Natural killer cell (primary cell): ENCODE measurements at regions not wholly inside any gene's neighbourhood (a gene's known extent, or its start where the extent isn't known, plus 50 kb on each side); places are given as distances from the start of the nearest gene placed in this dataset.

Source experiments
- ATAC-seq, 3 donors: fragments of 150-1000 bp in 2 of 3; fragments of 200-7000 bp in 1 of 3; cut with Tn5 transposase; 1 replicate in 1 of 3; 2 replicates in 2 of 3; pipeline ENCODE4 v1.10.0; 2021; ENCODE audit warnings: mild to moderate bottlenecking in 2 of 3, moderate library complexity in 2 of 3
- DNase-seq, 2 donors: peaks; one replicate each; pipeline versions ENCODE4 v3.0.0 to v3.0.0-alpha.2; 2013 to 2021; ENCODE audit warnings: mixed read lengths in 1 of 2
- H3K27ac ChIP-seq: one replicate; pipeline ENCODE4 v1.5.1; 2013; ENCODE audit warnings: mild to moderate bottlenecking, low read length
- H3K27me3 ChIP-seq: one replicate; pipeline ENCODE4 v1.6.1; 2013; ENCODE audit warnings: low read length; ENCODE audit not compliant: control insufficient read depth, insufficient read depth
- H3K36me3 ChIP-seq: one replicate; pipeline ENCODE4 v1.6.1; 2013; ENCODE audit warnings: low read length; ENCODE audit not compliant: control insufficient read depth, insufficient read depth
- H3K4me1 ChIP-seq: one replicate; pipeline ENCODE4 v1.6.1; 2013; ENCODE audit warnings: low read length; ENCODE audit not compliant: control insufficient read depth, insufficient read depth
- H3K4me3 ChIP-seq: one replicate; pipeline ENCODE4 v1.5.1; 2013; ENCODE audit warnings: low read length
- H3K9me3 ChIP-seq: one replicate; pipeline ENCODE4 v1.6.1; 2013; ENCODE audit warnings: low read length; ENCODE audit not compliant: control insufficient read depth, insufficient read depth
- H3K27ac Mint-ChIP-seq, 2 donors: one replicate each; pipeline ENCODE4 v1.8.0; 2022; ENCODE audit warnings: mild to moderate bottlenecking in 2 of 2, mixed read lengths in 2 of 2, moderate library complexity in 1 of 2
- H3K27me3 Mint-ChIP-seq, 2 donors: one replicate each; pipeline ENCODE4 v1.8.0; 2022; ENCODE audit warnings: low read depth in 2 of 2, mixed read lengths in 2 of 2
- H3K36me3 Mint-ChIP-seq: one replicate; pipeline ENCODE4 v1.8.0; 2022; ENCODE audit warnings: mixed read lengths
- H3K4me1 Mint-ChIP-seq, 2 donors: one replicate each; pipeline ENCODE4 v1.8.0; 2022; ENCODE audit warnings: mixed read lengths in 2 of 2
- H3K4me3 Mint-ChIP-seq: one replicate; pipeline ENCODE4 v1.8.0; 2022; ENCODE audit warnings: mild to moderate bottlenecking, moderate library complexity, mixed read lengths
- H3K9me3 Mint-ChIP-seq, 2 donors: one replicate each; pipeline ENCODE4 v1.8.0; 2022; ENCODE audit warnings: mixed read lengths in 2 of 2
- WGBS: methylation state at CpG from one replicate; pipeline ENCODE4 v1.1.7; 2013; ENCODE audit warnings: missing lambda C conversion rate; ENCODE audit not compliant: insufficient coverage; 5-methylcytosine and 5-hydroxymethylcytosine counted together
- intact Hi-C: fragments of 100-400 bp; cut with micrococcal nuclease; formaldehyde crosslinking; loops from one replicate; pipeline ENCODE4 v1.14.2; 2022
- TF ChIP-seq, protein P1 (sequence below): fragments of 200-600 bp; IDR thresholded peaks from one replicate; pipeline ENCODE4 v1.8.0; 2022; ENCODE audit warnings: antibody characterized with exemption

GRCh38 chr10:128979405-128979804 lies 487.6 kb upstream of the MGMT start:
- Histone ChIP-seq H3K9me3 (no peaks in the 10 kb centered on the region), H3K36me3 (no peaks in the 10 kb centered on the region), H3K4me3 (no peak overlapping the region), H3K27me3 (no peaks in the 10 kb centered on the region), H3K27ac (no peak overlapping the region), H3K4me1 (no peaks in the 10 kb centered on the region)
- intact Hi-C loops = no loop called here
- WGBS = 89% methylated on average over 4 of the region's 4 CpGs
- H3K4me1 Mint-ChIP-seq = no peaks in the 10 kb centered on the region
- ATAC-seq = no peak
- H3K36me3 Mint-ChIP-seq = no peaks in the 10 kb centered on the region
- no peak overlapping the region for H3K27ac Mint-ChIP-seq
- no peaks in the 10 kb centered on the region for H3K9me3 Mint-ChIP-seq
- DNase-seq = no peak
- no peak overlapping the region for H3K4me3 Mint-ChIP-seq
- no peaks in the 10 kb centered on the region for H3K27me3 Mint-ChIP-seq
- TF ChIP-seq, protein P1, sequence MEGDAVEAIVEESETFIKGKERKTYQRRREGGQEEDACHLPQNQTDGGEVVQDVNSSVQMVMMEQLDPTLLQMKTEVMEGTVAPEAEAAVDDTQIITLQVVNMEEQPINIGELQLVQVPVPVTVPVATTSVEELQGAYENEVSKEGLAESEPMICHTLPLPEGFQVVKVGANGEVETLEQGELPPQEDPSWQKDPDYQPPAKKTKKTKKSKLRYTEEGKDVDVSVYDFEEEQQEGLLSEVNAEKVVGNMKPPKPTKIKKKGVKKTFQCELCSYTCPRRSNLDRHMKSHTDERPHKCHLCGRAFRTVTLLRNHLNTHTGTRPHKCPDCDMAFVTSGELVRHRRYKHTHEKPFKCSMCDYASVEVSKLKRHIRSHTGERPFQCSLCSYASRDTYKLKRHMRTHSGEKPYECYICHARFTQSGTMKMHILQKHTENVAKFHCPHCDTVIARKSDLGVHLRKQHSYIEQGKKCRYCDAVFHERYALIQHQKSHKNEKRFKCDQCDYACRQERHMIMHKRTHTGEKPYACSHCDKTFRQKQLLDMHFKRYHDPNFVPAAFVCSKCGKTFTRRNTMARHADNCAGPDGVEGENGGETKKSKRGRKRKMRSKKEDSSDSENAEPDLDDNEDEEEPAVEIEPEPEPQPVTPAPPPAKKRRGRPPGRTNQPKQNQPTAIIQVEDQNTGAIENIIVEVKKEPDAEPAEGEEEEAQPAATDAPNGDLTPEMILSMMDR = no peak

GRCh38 chr10:128981251-128981650 lies 485.8 kb upstream of the MGMT start:
- H3K4me1 Mint-ChIP-seq = no peaks in the 10 kb centered on the region
- no peak for ATAC-seq
- 73% methylated on average over 6 of the region's 6 CpGs for whole genome bisulfite sequencing

GRCh38 chr10:128981881-128982615 lies 485.0 kb upstream of the MGMT start:
- no peaks in the 10 kb centered on the region for H3K9me3 ChIP-seq
- Mint-ChIP-seq H3K27me3 (no peaks in the 10 kb centered on the region), H3K9me3 (no peaks in the 10 kb centered on the region)

More at GRCh38 chr10:128981251-128981650, 485.8 kb upstream of the MGMT start:
- H3K4me3 Mint-ChIP-seq = no peak overlapping the region
- Histone ChIP-seq H3K36me3 (no peaks in the 10 kb centered on the region), H3K9me3 (no peaks in the 10 kb centered on the region), H3K4me1 (no peaks in the 10 kb centered on the region), H3K27ac (no peak overlapping the region), H3K27me3 (no peaks in the 10 kb centered on the region), H3K4me3 (no peak overlapping the region)
- intact Hi-C loops = no loop called here
- no peak for DNase-seq
- TF ChIP-seq, protein P1 = no peak
- no peaks in the 10 kb centered on the region for H3K36me3 Mint-ChIP-seq
- H3K27me3 Mint-ChIP-seq = no peaks in the 10 kb centered on the region
- H3K9me3 Mint-ChIP-seq = no peaks in the 10 kb centered on the region
- no peak overlapping the region for H3K27ac Mint-ChIP-seq

More at GRCh38 chr10:128981881-128982615, 485.0 kb upstream of the MGMT start:
- ATAC-seq (no peak), DNase-seq (no peak)
- no peak overlapping the region for H3K27ac Mint-ChIP-seq
- H3K4me3 Mint-ChIP-seq = no peak overlapping the region
- no peaks in the 10 kb centered on the region for H3K36me3 Mint-ChIP-seq
- intact Hi-C loops = no loop called here
- Histone ChIP-seq H3K4me3 (no peak overlapping the region), H3K27me3 (no peaks in the 10 kb centered on the region), H3K4me1 (no peaks in the 10 kb centered on the region), H3K27ac (no peak overlapping the region), H3K36me3 (no peaks in the 10 kb centered on the region)
- H3K4me1 Mint-ChIP-seq = no peaks in the 10 kb centered on the region
- 91% methylated on average over 20 of the region's 20 CpGs for WGBS
- TF ChIP-seq, protein P1 = no peak
